Mesothelial cell of epicardium (in vitro differentiated cells): ENCODE measurements at regions not wholly inside any gene's neighbourhood (a gene's known extent, or its start where the extent isn't known, plus 50 kb on each side); places are given as distances from the start of the nearest gene placed in this dataset.

Experiments used
- DNase-seq, 2 experiments: peaks; one replicate each; pipeline ENCODE4 v3.0.0; 2021; ENCODE audit warnings: low spot score in 2 of 2; ENCODE audit not compliant: unreplicated experiment in 2 of 2
- H3K27ac Mint-ChIP-seq: 2 replicates; pipeline ENCODE4 v1.8.0; 2021; ENCODE audit warnings: mixed read lengths
- H3K27me3 Mint-ChIP-seq: 2 replicates; pipeline ENCODE4 v1.8.0; 2021; ENCODE audit warnings: low read depth, mixed read lengths
- H3K36me3 Mint-ChIP-seq: 2 replicates; pipeline ENCODE4 v1.8.0; 2021; ENCODE audit warnings: mixed read lengths
- H3K4me1 Mint-ChIP-seq: 2 replicates; pipeline ENCODE4 v1.8.0; 2021; ENCODE audit warnings: mixed read lengths
- H3K4me3 Mint-ChIP-seq: 2 replicates; pipeline ENCODE4 v1.8.0; 2021; ENCODE audit warnings: mild to moderate bottlenecking, moderate library complexity, mixed read lengths
- H3K9me3 Mint-ChIP-seq: 2 replicates; pipeline ENCODE4 v1.8.0; 2021; ENCODE audit warnings: mixed read lengths
- CTCF ChIP-seq: fragments of 200-600 bp; sonication (generic); IDR thresholded peaks from one replicate; pipeline ENCODE4 v1.5.0; 2021; ENCODE audit warnings: antibody characterized with exemption; ENCODE audit not compliant: unreplicated experiment

- no peak for DNase-seq
- H3K9me3 Mint-ChIP-seq: peaks cover 22% of the 10 kb centered on the region
- H3K27ac Mint-ChIP-seq: no peak overlapping the region
- no peak for TF ChIP-seq CTCF
- no peaks in the 10 kb centered on the region for H3K4me1 Mint-ChIP-seq
- peaks cover 2% of the 10 kb centered on the region for H3K36me3 Mint-ChIP-seq
- no peak overlapping the region for H3K4me3 Mint-ChIP-seq
- no peaks in the 10 kb centered on the region for H3K27me3 Mint-ChIP-seq
Observed at GRCh38 chr5:158510479-158510878, 589.2 kb downstream of the EBF1 start.

- no peaks in the 10 kb centered on the region for H3K27me3 Mint-ChIP-seq
- H3K9me3 Mint-ChIP-seq: peaks cover 31% of the 10 kb centered on the region
- no peak for DNase-seq
- no peak for TF ChIP-seq CTCF
- no peak overlapping the region for H3K4me3 Mint-ChIP-seq
- no peaks in the 10 kb centered on the region for H3K4me1 Mint-ChIP-seq
- H3K27ac Mint-ChIP-seq: no peak overlapping the region
- peaks cover 2% of the 10 kb centered on the region for H3K36me3 Mint-ChIP-seq
Observed at GRCh38 chr5:158506648-158507047, 593.1 kb downstream of the EBF1 start.

GRCh38 chr5:158502686-158503085 lies 597.0 kb downstream of the EBF1 start:
- Mint-ChIP-seq H3K9me3 (peaks cover 31% of the 10 kb centered on the region), H3K27me3 (no peaks in the 10 kb centered on the region), H3K4me3 (no peak overlapping the region), H3K4me1 (peaks cover 2% of the 10 kb centered on the region), H3K36me3 (peaks cover 2% of the 10 kb centered on the region), H3K27ac (no peak overlapping the region)
- no peak for TF ChIP-seq CTCF
- DNase-seq: no peak

- no peak for DNase-seq
- Mint-ChIP-seq H3K27me3 (no peaks in the 10 kb centered on the region), H3K36me3 (no peaks in the 10 kb centered on the region), H3K9me3 (peaks cover 4% of the 10 kb centered on the region), H3K4me3 (no peak overlapping the region), H3K27ac (no peak overlapping the region), H3K4me1 (peaks cover 5% of the 10 kb centered on the region)
- TF ChIP-seq CTCF: no peak
Observed at GRCh38 chr5:158499892-158500418, 599.8 kb downstream of the EBF1 start.

GRCh38 chr5:158499075-158499891 lies 600.4 kb downstream of the EBF1 start:
- Mint-ChIP-seq H3K9me3 (no peaks in the 10 kb centered on the region), H3K4me3 (no peak overlapping the region), H3K36me3 (no peaks in the 10 kb centered on the region), H3K4me1 (peaks cover 5% of the 10 kb centered on the region), H3K27ac (no peak overlapping the region), H3K27me3 (no peaks in the 10 kb centered on the region)
- TF ChIP-seq CTCF: no peak
- no peak for DNase-seq
